CD4-positive, alpha-beta T cell treated with Interferon alpha-2 for 1 hour (primary cell): ENCODE measurements at regions not wholly inside any gene's neighbourhood (a gene's known extent, or its start where the extent isn't known, plus 50 kb on each side); places are given as distances from the start of the nearest gene placed in this dataset.

Experiments
- DNase-seq, 2 donors: peaks; one replicate each; pipeline ENCODE4 v3.0.0-alpha.2; 2020 to 2022

DNA sequence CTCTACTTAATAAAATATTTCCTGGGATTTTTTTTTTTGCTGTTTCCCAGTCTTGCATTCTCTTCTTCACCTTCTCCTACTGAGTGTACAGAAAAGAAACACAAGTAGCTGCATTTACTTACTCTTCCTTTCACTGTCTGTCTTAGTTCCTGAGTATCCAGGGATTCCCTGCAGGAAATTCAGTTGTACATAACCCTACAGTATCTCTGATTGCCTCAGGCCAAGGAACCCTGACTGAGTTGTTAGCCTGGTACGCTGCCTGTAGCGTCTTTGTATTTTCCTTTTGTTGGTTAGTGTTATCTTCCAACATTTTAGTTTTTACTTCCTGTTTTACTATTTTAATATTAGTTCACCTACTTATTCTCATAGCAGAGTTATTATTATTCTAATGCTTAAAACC is 142.5 kb upstream of the ROBO1 start:
- DNase-seq: no peak

DNA sequence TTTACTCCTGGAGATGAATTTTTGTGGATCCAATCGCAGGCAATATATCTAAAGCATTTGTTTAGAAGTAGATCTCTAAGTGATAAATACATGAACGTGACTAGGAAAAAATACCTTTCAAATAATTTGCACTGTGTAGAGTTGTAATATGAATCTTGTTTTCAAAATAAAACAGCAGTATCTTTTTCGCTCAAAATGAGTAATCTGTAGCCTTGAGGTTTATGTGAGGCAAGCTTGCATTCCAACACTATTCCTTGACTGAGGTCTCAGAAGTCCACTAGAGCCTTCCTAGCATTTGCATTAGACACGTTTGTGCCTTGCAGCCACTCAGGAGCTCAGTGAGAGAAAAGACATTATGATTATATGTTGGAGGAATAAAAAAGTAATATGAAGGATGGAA is 138.3 kb upstream of the ROBO1 start:
- DNase-seq: no peak

- DNase-seq: no peak
Observed at GRCh38 chr3:79902151-79902550, 134.4 kb upstream of the ROBO1 start.

- DNase-seq: no peak
Observed at GRCh38 chr3:79898907-79899306, 131.1 kb upstream of the ROBO1 start.

DNA sequence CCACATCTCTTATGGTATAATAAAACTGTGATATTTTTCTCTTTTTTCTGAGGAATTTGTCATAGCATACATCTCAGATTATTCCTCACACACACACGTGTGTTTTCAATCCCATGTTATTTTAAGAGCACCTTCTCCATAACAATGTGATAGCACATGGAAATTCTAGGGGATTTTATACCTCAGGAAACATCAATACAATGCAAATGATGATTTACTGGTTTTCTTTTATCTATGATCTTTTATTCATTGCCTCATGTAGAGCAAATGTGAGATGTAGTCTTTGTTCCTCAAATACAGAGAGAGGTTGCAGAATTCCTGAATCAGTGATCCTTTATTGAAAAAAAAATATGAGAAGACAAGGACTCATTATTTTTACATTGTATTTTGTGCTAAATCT is 128.3 kb upstream of the ROBO1 start:
- no peak for DNase-seq

GRCh38 chr3:79887213-79887612 is 119.4 kb upstream of the ROBO1 start:
- no peak for DNase-seq

- no peak for DNase-seq
Observed at GRCh38 chr3:79886204-79886603, 118.4 kb upstream of the ROBO1 start.

GRCh38 chr3:79885407-79885806 is 117.6 kb upstream of the ROBO1 start:
- no peak for DNase-seq

DNA sequence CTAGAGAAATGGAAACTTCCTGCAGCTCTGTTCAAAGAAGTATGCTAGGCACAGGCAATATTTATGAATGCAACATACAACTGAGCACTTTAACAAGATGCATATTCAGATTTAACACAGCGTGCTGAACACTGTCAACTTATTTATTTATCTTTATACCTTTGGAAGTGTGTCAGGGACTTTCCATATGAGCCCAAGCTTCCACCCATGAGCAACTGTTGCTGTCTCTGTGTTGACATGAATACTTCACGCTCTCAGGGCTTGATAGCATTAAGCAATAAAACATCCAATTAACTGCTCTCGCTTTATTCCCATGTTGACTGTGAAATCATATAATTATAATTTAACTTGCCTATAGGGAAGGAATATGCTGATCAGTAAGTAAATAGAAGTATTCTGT is 116.6 kb upstream of the ROBO1 start:
- no peak for DNase-seq

- no peak for DNase-seq
Observed at GRCh38 chr3:79881431-79881830, 113.6 kb upstream of the ROBO1 start.

DNA sequence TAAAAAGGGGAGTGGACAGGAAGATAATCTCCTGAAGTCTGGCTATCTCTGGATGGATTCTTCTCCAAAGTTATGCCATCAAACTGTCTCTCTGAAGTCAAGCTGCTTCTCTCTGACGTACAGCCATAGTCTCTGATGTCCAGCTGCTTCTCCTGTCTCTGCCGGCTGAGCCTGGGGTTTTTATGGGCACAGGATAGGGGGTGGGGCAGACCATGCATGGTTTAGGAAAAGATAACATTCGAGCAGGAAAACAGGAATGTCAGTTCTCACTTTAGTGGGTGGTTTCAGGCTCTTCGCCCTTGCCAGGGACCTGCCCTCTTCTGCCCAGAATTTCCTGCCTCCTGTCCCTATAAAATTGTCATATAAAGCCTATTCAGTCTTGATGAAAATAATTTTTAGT is 110.9 kb upstream of the ROBO1 start:
- DNase-seq: no peak

DNA sequence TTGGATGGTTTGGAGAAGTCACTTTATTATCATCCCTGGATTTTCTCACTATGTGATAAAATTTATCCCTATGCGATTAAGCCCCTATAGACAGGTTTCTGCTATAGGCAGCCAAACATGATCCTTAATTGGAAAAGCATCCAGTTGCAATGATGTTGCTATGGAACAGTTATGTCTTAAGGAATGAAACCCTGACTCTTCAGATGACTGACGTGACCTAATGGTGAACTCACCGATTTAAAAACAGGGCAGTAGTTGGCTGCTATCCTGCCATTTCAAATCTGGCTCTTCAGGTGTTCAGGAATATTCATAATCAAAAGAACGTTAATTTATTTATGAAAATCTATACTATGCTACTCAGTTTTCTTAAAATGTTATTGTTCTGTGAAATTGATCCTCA is 106.8 kb upstream of the ROBO1 start:
- no peak for DNase-seq

- no peak for DNase-seq
Observed at GRCh38 chr3:79872483-79872882, 104.7 kb upstream of the ROBO1 start.

DNA sequence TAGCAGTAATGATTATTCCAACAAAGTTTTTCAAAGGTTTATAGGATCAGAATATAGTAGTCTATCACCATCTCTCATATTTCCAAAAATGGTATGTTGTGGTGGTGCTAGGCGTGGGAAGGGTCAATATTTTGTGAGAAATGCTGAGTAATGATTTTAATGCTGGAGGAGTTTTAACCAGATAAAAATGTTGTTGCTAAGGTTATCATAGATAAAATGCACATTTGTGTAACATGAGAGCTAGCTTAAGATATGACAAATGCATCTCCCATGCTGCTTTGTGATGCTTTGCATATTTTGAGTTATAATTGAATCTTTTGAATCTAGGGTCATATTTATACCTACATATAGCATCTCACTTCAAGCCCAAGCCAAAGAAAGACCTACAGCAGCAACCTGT is 103.9 kb upstream of the ROBO1 start:
- no peak for DNase-seq

- DNase-seq: no peak
Observed at GRCh38 chr3:79870313-79870620, 102.5 kb upstream of the ROBO1 start.

GRCh38 chr3:79869461-79870312 is 101.9 kb upstream of the ROBO1 start:
- DNase-seq: no peak

GRCh38 chr3:79866162-79866561 is 98.4 kb upstream of the ROBO1 start:
- no peak for DNase-seq

DNA sequence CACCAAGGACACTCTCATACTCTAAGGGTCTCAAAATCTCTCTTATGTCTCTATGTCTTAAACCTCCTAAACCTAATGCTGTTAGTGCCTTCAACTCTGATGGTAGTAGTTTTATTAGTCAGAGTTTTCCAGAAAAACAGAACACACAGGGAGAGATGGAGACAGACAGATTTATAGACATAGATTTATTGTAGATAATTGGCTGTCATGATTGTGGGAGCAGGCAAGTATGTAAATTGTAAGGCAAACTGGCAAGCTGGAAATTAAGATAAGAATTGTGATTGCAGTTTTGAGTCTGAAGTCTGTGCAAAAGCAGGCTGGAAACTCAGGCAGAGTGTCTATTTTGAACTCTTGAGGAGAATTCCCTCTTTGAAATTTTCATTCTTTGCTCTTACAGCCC is 96.3 kb upstream of the ROBO1 start:
- no peak for DNase-seq

GRCh38 chr3:79848876-79849275 is 81.1 kb upstream of the ROBO1 start:
- no peak for DNase-seq

DNA sequence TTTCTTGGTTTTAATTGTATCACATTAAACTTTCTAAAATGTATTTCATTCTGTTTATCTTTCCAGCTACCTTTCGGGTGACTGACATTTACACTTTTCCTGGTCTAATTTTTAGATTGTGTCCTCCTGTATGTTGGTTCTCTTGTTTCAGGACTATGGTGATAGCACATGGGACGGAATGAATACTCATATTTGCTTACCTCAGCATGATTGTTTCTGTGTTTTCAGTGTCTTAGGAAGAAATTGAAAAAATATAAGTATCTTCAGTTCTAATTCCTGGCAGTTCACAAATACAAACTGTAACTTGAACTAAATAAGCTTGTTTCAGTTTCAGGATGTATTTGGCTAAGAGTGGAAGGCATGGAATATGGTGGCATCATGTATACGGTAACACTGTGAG is 80.1 kb upstream of the ROBO1 start:
- DNase-seq: no peak

- no peak for DNase-seq
Observed at GRCh38 chr3:79846148-79846933, 78.5 kb upstream of the ROBO1 start.

GRCh38 chr3:79845546-79845945 is 77.7 kb upstream of the ROBO1 start:
- DNase-seq: no peak

- DNase-seq: no peak
Observed at GRCh38 chr3:79844176-79844575, 76.4 kb upstream of the ROBO1 start.

- no peak for DNase-seq
Observed at GRCh38 chr3:79843180-79843579, 75.4 kb upstream of the ROBO1 start.

- DNase-seq: no peak
Observed at GRCh38 chr3:79835701-79836100, 67.9 kb upstream of the ROBO1 start.
